GM19238 (cell line): ENCODE measurements at regions not wholly inside any gene's neighbourhood (a gene's known extent, or its start where the extent isn't known, plus 50 kb on each side); places are given as distances from the start of the nearest gene placed in this dataset.

Experiments used
- DNase-seq: peaks from one replicate; pipeline ENCODE4 v3.0.0; 2011; ENCODE audit warnings: low spot score; ENCODE audit not compliant: insufficient read length

- DNase-seq = no peak
Measured at GRCh38 chr9:69955536-69956355, 87.9 kb upstream of the MAMDC2 start.

- DNase-seq = no peak
Measured at GRCh38 chr9:69961843-69962242, 81.8 kb upstream of the MAMDC2 start.

GRCh38 chr9:69963803-69964202 is 79.8 kb upstream of the MAMDC2 start:
- no peak for DNase-seq

GRCh38 chr9:69964446-69964845 is 79.2 kb upstream of the MAMDC2 start:
- no peak for DNase-seq

GRCh38 chr9:69965416-69966145 is 78.1 kb upstream of the MAMDC2 start:
- DNase-seq = no peak

GRCh38 chr9:69967344-69967743 is 76.3 kb upstream of the MAMDC2 start:
- DNase-seq = no peak

- DNase-seq = no peak
Measured at GRCh38 chr9:69970001-69970533, 73.6 kb upstream of the MAMDC2 start.

- DNase-seq = peak; percentile 19
Measured at GRCh38 chr9:69971643-69972449, 71.8 kb upstream of the MAMDC2 start.

- DNase-seq = no peak
Measured at GRCh38 chr9:69975681-69976080, 68.0 kb upstream of the MAMDC2 start.

GRCh38 chr9:69976152-69976551 is 67.5 kb upstream of the MAMDC2 start:
- no peak for DNase-seq

- no peak for DNase-seq
Measured at GRCh38 chr9:69980041-69980440, 63.6 kb upstream of the MAMDC2 start.

GRCh38 chr9:69980591-69980990 is 63.1 kb upstream of the MAMDC2 start:
- no peak for DNase-seq

GRCh38 chr9:69981686-69982445 is 61.8 kb upstream of the MAMDC2 start:
- DNase-seq = no peak

GRCh38 chr9:69984831-69985230 is 58.8 kb upstream of the MAMDC2 start:
- no peak for DNase-seq

- DNase-seq = no peak
Measured at GRCh38 chr9:69985971-69986370, 57.7 kb upstream of the MAMDC2 start.

GRCh38 chr9:69986970-69987369 is 56.7 kb upstream of the MAMDC2 start:
- no peak for DNase-seq

- DNase-seq = no peak
Measured at GRCh38 chr9:69987457-69987856, 56.2 kb upstream of the MAMDC2 start.

- DNase-seq = no peak
Measured at GRCh38 chr9:69993110-69993509, 50.5 kb upstream of the MAMDC2 start.
